ENCODE measurements at regions not wholly inside any gene's neighbourhood (a gene's known extent, or its start where the extent isn't known, plus 50 kb on each side); places are given as distances from the start of the nearest gene placed in this dataset.
"Not testable (repeated sequence)": the region's sequence is repeated elsewhere in the genome, so short reads cannot be mapped to it uniquely, and the experiment has no call there.

GRCh38 chr14:27312730-27313129 is 714.9 kb upstream of the NOVA1 start:
- not testable (repeated sequence) for TF ChIP-seq CTCF (conservative IDR thresholded peaks at IDR 0.05; ENCODE audit: low read depth, low read length); EZH2 (IDR thresholded peaks at IDR 0.05; ENCODE audit: borderline replicate concordance, low read depth, low read length, poor library complexity, severe bottlenecking)

All from A673 (cell line).